ENCODE measurements at regions not wholly inside any gene's neighbourhood (a gene's known extent, or its start where the extent isn't known, plus 50 kb on each side); places are given as distances from the start of the nearest gene placed in this dataset.
A peak's percentile ranks its signal among the peaks of the same experiment; 100 is the strongest.
"Not testable (repeated sequence)": the region's sequence is repeated elsewhere in the genome, so short reads cannot be mapped to it uniquely, and the experiment has no call there.

GRCh38 chr1:148679050-148679786 is 69.4 kb upstream of the NUDT4B start:
- H3F3A ChIP-seq (ENCODE audit: insufficient read depth, low read length); H3K27me3 ChIP-seq (ENCODE audit: insufficient read depth, low read length); H3K27ac ChIP-seq (ENCODE audit: low read depth, low read length, poor library complexity, severe bottlenecking); H3K36me3 ChIP-seq (ENCODE audit: insufficient read depth, low read length); H3K9me3 ChIP-seq (ENCODE audit: low read length); H3K4me1 ChIP-seq (ENCODE audit: insufficient read depth, low read length, severe bottlenecking); H3K79me2 ChIP-seq (ENCODE audit: insufficient read depth, low read length); H3K9me2 ChIP-seq (ENCODE audit: low read depth, low read length); H4K20me1 ChIP-seq (ENCODE audit: insufficient read depth, low read length); H2AFZ ChIP-seq (ENCODE audit: low read length): not testable (repeated sequence)
- H3K9ac ChIP-seq (ENCODE audit: low read length) = peak overlapping the region; percentile 52; the same call in 1 of the 2 replicates
- peak overlapping the region; percentile 58 for H3K4me3 ChIP-seq (ENCODE audit: low read depth, low read length, poor library complexity, severe bottlenecking)
- peak overlapping the region; percentile 32; the same call in 1 of the 2 replicates for H3K4me2 ChIP-seq (ENCODE audit: low read length)

GRCh38 chr1:148679787-148680326 is 68.7 kb upstream of the NUDT4B start:
- H3K4me3 ChIP-seq (ENCODE audit: low read depth, low read length, poor library complexity, severe bottlenecking); H3K4me1 ChIP-seq (ENCODE audit: insufficient read depth, low read length, severe bottlenecking); H3K36me3 ChIP-seq (ENCODE audit: insufficient read depth, low read length); H3K27me3 ChIP-seq (ENCODE audit: insufficient read depth, low read length); H3K79me2 ChIP-seq (ENCODE audit: insufficient read depth, low read length); H3K9me2 ChIP-seq (ENCODE audit: low read depth, low read length); H3K9me3 ChIP-seq (ENCODE audit: low read length); H3K4me2 ChIP-seq (ENCODE audit: low read length); H3K9ac ChIP-seq (ENCODE audit: low read length); H3K27ac ChIP-seq (ENCODE audit: low read depth, low read length, poor library complexity, severe bottlenecking); H2AFZ ChIP-seq (ENCODE audit: low read length); H3F3A ChIP-seq (ENCODE audit: insufficient read depth, low read length); H4K20me1 ChIP-seq (ENCODE audit: insufficient read depth, low read length): not testable (repeated sequence)

- H3K36me3 ChIP-seq (ENCODE audit: insufficient read depth, low read length); H3K4me1 ChIP-seq (ENCODE audit: insufficient read depth, low read length, severe bottlenecking); H4K20me1 ChIP-seq (ENCODE audit: insufficient read depth, low read length); H2AFZ ChIP-seq (ENCODE audit: low read length); H3K9me3 ChIP-seq (ENCODE audit: low read length); H3K27me3 ChIP-seq (ENCODE audit: insufficient read depth, low read length); H3F3A ChIP-seq (ENCODE audit: insufficient read depth, low read length); H3K79me2 ChIP-seq (ENCODE audit: insufficient read depth, low read length); H3K27ac ChIP-seq (ENCODE audit: low read depth, low read length, poor library complexity, severe bottlenecking); H3K4me2 ChIP-seq (ENCODE audit: low read length); H3K9me2 ChIP-seq (ENCODE audit: low read depth, low read length); H3K4me3 ChIP-seq (ENCODE audit: low read depth, low read length, poor library complexity, severe bottlenecking); H3K9ac ChIP-seq (ENCODE audit: low read length): not testable (repeated sequence)
Measured at GRCh38 chr1:148686735-148687134, 61.8 kb upstream of the NUDT4B start.

- H3K4me1 ChIP-seq (ENCODE audit: insufficient read depth, low read length, severe bottlenecking); H3K9me2 ChIP-seq (ENCODE audit: low read depth, low read length); H4K20me1 ChIP-seq (ENCODE audit: insufficient read depth, low read length); H3K4me2 ChIP-seq (ENCODE audit: low read length); H3K79me2 ChIP-seq (ENCODE audit: insufficient read depth, low read length); H3K27me3 ChIP-seq (ENCODE audit: insufficient read depth, low read length); H3K27ac ChIP-seq (ENCODE audit: low read depth, low read length, poor library complexity, severe bottlenecking); H3K4me3 ChIP-seq (ENCODE audit: low read depth, low read length, poor library complexity, severe bottlenecking); H3K9ac ChIP-seq (ENCODE audit: low read length); H3F3A ChIP-seq (ENCODE audit: insufficient read depth, low read length); H3K36me3 ChIP-seq (ENCODE audit: insufficient read depth, low read length); H3K9me3 ChIP-seq (ENCODE audit: low read length); H2AFZ ChIP-seq (ENCODE audit: low read length): not testable (repeated sequence)
Measured at GRCh38 chr1:148687376-148687775, 61.2 kb upstream of the NUDT4B start.

Data from OCI-LY1 (cell line).